RPMI7951 (cell line): ENCODE measurements at regions not wholly inside any gene's neighbourhood (a gene's known extent, or its start where the extent isn't known, plus 50 kb on each side); places are given as distances from the start of the nearest gene placed in this dataset.
A peak's percentile ranks its signal among the peaks of the same experiment; 100 is the strongest.
"Not testable (repeated sequence)": the region's sequence is repeated elsewhere in the genome, so short reads cannot be mapped to it uniquely, and the experiment has no call there.

Source experiments
- DNase-seq: peaks from one replicate; pipeline ENCODE4 v3.0.0-alpha.2; 2012; ENCODE audit warnings: low read depth

- DNase-seq, result no peak
These were observed 300.3 kb downstream of the MTX2 start for GRCh38 chr2:176569574-176569973.

- DNase-seq, result no peak
These were observed 304.6 kb downstream of the MTX2 start for GRCh38 chr2:176573612-176574483.

- DNase-seq, result no peak
These were observed 305.4 kb downstream of the MTX2 start for GRCh38 chr2:176574484-176575236.

GRCh38 chr2:176575237-176575744 lies 306.0 kb downstream of the MTX2 start:
- DNase-seq, result no peak

- DNase-seq, result no peak
These were observed 307.8 kb downstream of the MTX2 start for GRCh38 chr2:176577054-176577453.

GRCh38 chr2:176578292-176578691 lies 309.1 kb downstream of the MTX2 start:
- not testable (repeated sequence) for DNase-seq

- DNase-seq, result no peak
These were observed 310.4 kb downstream of the MTX2 start for GRCh38 chr2:176579608-176580007.

- peak; percentile 18 for DNase-seq
These were observed 312.4 kb downstream of the MTX2 start for GRCh38 chr2:176581557-176582165.

- peak; percentile 32 for DNase-seq
These were observed 312.9 kb downstream of the MTX2 start for GRCh38 chr2:176582176-176582575.

GRCh38 chr2:176582990-176583481 lies 313.8 kb downstream of the MTX2 start:
- DNase-seq, result peak; percentile 97

- DNase-seq, result peak; percentile 82
These were observed 314.4 kb downstream of the MTX2 start for GRCh38 chr2:176583607-176584006.

GRCh38 chr2:176584333-176584732 lies 315.1 kb downstream of the MTX2 start:
- DNase-seq, result peak; percentile 59

- DNase-seq, result no peak
These were observed 316.0 kb downstream of the MTX2 start for GRCh38 chr2:176585291-176585690.

GRCh38 chr2:176585791-176586190 lies 316.5 kb downstream of the MTX2 start:
- no peak for DNase-seq

- no peak for DNase-seq
These were observed 320.0 kb downstream of the MTX2 start for GRCh38 chr2:176589287-176589686.

GRCh38 chr2:176589825-176590440 lies 320.7 kb downstream of the MTX2 start:
- no peak for DNase-seq

- DNase-seq, result no peak
These were observed 323.0 kb downstream of the MTX2 start for GRCh38 chr2:176592216-176592615.

GRCh38 chr2:176595986-176596385 lies 326.7 kb downstream of the MTX2 start:
- no peak for DNase-seq

- no peak for DNase-seq
These were observed 328.7 kb downstream of the MTX2 start for GRCh38 chr2:176597916-176598315.

GRCh38 chr2:176598351-176598750 lies 329.1 kb downstream of the MTX2 start:
- DNase-seq, result no peak

- no peak for DNase-seq
These were observed 330.7 kb downstream of the MTX2 start for GRCh38 chr2:176599796-176600485.
